Loucy (cell line): ENCODE measurements at regions not wholly inside any gene's neighbourhood (a gene's known extent, or its start where the extent isn't known, plus 50 kb on each side); places are given as distances from the start of the nearest gene placed in this dataset.

Experiments used
- H2AFZ ChIP-seq: fragments of 200-600 bp; sonication (generic); 2 replicates; pipeline ENCODE4 v1.6.0; 2016; ENCODE audit warnings: antibody characterized with exemption, mild to moderate bottlenecking, low read length, moderate library complexity
- H3F3A ChIP-seq: fragments of 200-600 bp; 2 replicates; pipeline ENCODE4 v1.6.0; 2016; ENCODE audit warnings: antibody characterized with exemption, low read depth, mild to moderate bottlenecking
- H3K27me3 ChIP-seq: fragments of 200-600 bp; sonication (generic); 2 replicates; pipeline ENCODE4 v1.6.1; 2014; ENCODE audit warnings: low read length, mild to moderate bottlenecking; ENCODE audit not compliant: insufficient read depth, poor library complexity, severe bottlenecking
- H3K36me3 ChIP-seq: fragments of 200-600 bp; sonication (generic); 2 replicates; pipeline ENCODE4 v1.6.1; 2016; ENCODE audit warnings: low read length; ENCODE audit not compliant: insufficient read depth
- H3K4me1 ChIP-seq: fragments of 200-600 bp; sonication (generic); 2 replicates; pipeline ENCODE4 v1.5.1; 2014; ENCODE audit warnings: low read length, mild to moderate bottlenecking; ENCODE audit not compliant: insufficient read depth, poor library complexity, severe bottlenecking
- H3K4me2 ChIP-seq: fragments of 200-600 bp; sonication (generic); 2 replicates; pipeline ENCODE4 v1.6.0; 2014; ENCODE audit warnings: antibody characterized with exemption, low read length, low read depth, mild to moderate bottlenecking; ENCODE audit not compliant: poor library complexity, severe bottlenecking
- H3K4me3 ChIP-seq: fragments of 200-600 bp; sonication (generic); 2 replicates; pipeline ENCODE4 v1.5.1; 2014; ENCODE audit warnings: low read length, mild to moderate bottlenecking, mixed read lengths; ENCODE audit not compliant: poor library complexity, severe bottlenecking
- H3K79me2 ChIP-seq: fragments of 200-600 bp; sonication (generic); 2 replicates; pipeline ENCODE4 v1.6.1; 2014; ENCODE audit warnings: low read length; ENCODE audit not compliant: insufficient read depth
- H3K9ac ChIP-seq: fragments of 200-600 bp; sonication (generic); 2 replicates; pipeline ENCODE4 v1.6.0; 2014; ENCODE audit warnings: mild to moderate bottlenecking, low read depth, low read length, moderate library complexity; ENCODE audit not compliant: poor library complexity, severe bottlenecking
- H3K9me2 ChIP-seq: fragments of 200-600 bp; sonication (generic); replicated peaks from 2 replicates; pipeline ENCODE4 v1.6.1; 2016; ENCODE audit warnings: low read depth, low read length, mixed read lengths
- H3K9me3 ChIP-seq: fragments of 200-600 bp; sonication (generic); 2 replicates; pipeline ENCODE4 v1.6.1; 2014; ENCODE audit warnings: mild to moderate bottlenecking, antibody characterized with exemption, low read length, low read depth; ENCODE audit not compliant: insufficient read depth
- H4K20me1 ChIP-seq: fragments of 200-600 bp; sonication (generic); 2 replicates; pipeline ENCODE4 v1.6.0; 2014; ENCODE audit warnings: antibody characterized with exemption, low read length, mild to moderate bottlenecking; ENCODE audit not compliant: insufficient read depth, poor library complexity, severe bottlenecking
- EZH2phosphoT487 ChIP-seq: fragments of 200-600 bp; IDR thresholded peaks from 2 replicates; pipeline ENCODE4 v1.6.1; 2018; ENCODE audit warnings: antibody characterized with exemption, mild to moderate bottlenecking, moderate library complexity, borderline replicate concordance
- TF ChIP-seq, protein P1 (sequence below): fragments of 200-600 bp; sonication (generic); conservative IDR thresholded peaks from 2 replicates; pipeline ENCODE4 v1.5.1; 2014; ENCODE audit warnings: mild to moderate bottlenecking, antibody characterized with exemption, low read length

DNA sequence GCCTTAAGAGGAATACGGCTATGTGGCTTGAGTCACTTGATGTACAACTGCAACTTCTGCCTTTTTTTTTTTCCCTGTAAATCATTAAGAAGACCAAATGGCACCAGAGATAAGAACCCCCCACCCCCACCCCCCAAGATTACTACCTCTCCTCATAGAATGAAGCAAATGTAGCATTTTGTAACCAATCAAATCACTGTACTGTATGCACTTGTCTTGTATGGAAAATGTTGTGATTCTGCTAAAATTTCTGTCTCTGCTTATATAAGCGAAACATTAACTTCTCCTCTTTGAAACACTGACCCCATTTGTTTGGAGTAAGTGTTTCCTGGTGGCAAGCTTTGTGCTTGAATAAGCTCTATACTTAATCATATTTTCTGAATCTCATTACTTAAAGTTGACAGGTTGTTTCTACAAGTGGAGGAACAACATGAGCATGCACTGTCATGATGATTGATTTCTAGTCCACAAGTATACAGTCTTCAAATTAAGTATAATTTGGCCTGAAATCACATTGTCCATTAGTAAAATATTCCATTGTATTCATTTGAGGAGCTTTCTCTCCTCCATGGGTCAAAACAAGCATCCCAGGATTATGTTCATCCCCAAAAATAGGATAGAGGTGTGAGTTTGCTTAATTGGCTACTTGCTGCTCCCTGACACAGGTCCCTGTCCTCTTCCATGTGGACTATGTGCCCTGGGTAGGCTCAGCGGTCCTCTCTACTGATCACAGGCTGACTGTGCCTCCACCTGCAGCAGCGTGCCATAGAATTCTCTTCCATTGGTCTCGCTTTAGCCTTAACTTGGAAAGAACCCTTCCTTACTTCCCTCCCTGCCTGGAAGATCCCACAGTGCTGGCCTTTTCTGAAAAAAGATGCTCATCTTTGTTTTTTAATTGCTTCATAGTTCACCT is 104.0 kb upstream of the BMP2K start:
- H2AFZ ChIP-seq, result no peak overlapping the region
- H3K79me2 ChIP-seq, result no peaks in the 10 kb centered on the region
- H3K4me1 ChIP-seq, result peaks cover 18% of the 10 kb centered on the region
- no peaks in the 10 kb centered on the region for H3F3A ChIP-seq
- no peaks in the 10 kb centered on the region for H3K9me3 ChIP-seq
- no peaks in the 10 kb centered on the region for H3K36me3 ChIP-seq
- no peaks in the 10 kb centered on the region for H3K9me2 ChIP-seq
- H3K27me3 ChIP-seq, result no peaks in the 10 kb centered on the region
- TF ChIP-seq EZH2phosphoT487, result no peak
- TF ChIP-seq, protein P1, sequence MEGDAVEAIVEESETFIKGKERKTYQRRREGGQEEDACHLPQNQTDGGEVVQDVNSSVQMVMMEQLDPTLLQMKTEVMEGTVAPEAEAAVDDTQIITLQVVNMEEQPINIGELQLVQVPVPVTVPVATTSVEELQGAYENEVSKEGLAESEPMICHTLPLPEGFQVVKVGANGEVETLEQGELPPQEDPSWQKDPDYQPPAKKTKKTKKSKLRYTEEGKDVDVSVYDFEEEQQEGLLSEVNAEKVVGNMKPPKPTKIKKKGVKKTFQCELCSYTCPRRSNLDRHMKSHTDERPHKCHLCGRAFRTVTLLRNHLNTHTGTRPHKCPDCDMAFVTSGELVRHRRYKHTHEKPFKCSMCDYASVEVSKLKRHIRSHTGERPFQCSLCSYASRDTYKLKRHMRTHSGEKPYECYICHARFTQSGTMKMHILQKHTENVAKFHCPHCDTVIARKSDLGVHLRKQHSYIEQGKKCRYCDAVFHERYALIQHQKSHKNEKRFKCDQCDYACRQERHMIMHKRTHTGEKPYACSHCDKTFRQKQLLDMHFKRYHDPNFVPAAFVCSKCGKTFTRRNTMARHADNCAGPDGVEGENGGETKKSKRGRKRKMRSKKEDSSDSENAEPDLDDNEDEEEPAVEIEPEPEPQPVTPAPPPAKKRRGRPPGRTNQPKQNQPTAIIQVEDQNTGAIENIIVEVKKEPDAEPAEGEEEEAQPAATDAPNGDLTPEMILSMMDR, result no peak
- no peaks in the 10 kb centered on the region for H4K20me1 ChIP-seq
- no peak overlapping the region for H3K9ac ChIP-seq
- no peak overlapping the region for H3K4me2 ChIP-seq
- H3K4me3 ChIP-seq, result no peak overlapping the region

DNA sequence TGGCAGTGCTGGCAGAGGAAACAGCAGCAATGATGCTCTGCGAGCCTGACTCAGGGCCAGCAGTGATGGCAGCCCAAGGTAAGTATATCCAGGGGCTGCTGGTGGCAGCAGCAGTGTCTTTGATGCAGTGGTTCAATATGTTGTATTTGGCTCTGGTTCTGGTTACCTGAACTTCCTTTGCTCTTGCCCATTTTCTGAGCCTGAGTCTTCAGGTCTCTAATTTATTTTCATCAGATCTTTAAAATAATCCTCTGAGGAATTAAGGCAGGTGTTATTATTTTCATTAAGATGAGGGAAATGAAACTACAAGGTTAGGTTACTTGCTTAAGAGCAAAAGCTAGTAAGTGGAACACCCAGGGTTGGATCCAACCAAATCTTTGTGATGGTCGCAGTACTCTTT is 102.8 kb upstream of the BMP2K start:
- peaks cover 7% of the 10 kb centered on the region for H3K4me1 ChIP-seq
- H3K4me2 ChIP-seq, result no peak overlapping the region
- no peaks in the 10 kb centered on the region for H3K36me3 ChIP-seq
- H4K20me1 ChIP-seq, result no peaks in the 10 kb centered on the region
- no peaks in the 10 kb centered on the region for H3K9me2 ChIP-seq
- no peaks in the 10 kb centered on the region for H3F3A ChIP-seq
- no peaks in the 10 kb centered on the region for H3K27me3 ChIP-seq
- no peaks in the 10 kb centered on the region for H3K9me3 ChIP-seq
- no peaks in the 10 kb centered on the region for H3K79me2 ChIP-seq
- H2AFZ ChIP-seq, result 0 out of 2 replicates have a peak overlapping the region, but pooled peaks have one; percentile 29
- H3K4me3 ChIP-seq, result no peak overlapping the region
- no peak for TF ChIP-seq EZH2phosphoT487
- TF ChIP-seq, protein P1, result no peak
- no peak overlapping the region for H3K9ac ChIP-seq

DNA sequence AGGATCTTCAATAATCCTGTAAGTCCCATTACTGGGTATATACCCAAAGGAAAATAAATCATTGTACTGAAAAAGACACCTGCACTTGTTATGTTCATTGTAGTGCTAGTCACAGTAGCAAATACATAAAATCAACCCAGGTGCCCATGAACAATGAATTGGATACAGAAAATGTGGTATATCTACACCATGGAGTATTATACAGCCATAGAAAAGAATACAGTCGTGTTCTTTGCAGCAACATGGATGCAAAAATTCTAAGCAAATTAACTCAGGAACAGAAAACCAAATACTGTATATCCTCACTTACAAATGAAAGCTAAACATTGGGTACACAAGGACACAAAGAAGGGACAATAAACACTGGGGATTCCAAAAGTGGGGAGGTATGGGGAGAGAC is 100.8 kb upstream of the BMP2K start:
- Histone ChIP-seq H3K4me1 (peaks cover 6% of the 10 kb centered on the region), H3F3A (no peaks in the 10 kb centered on the region), H3K36me3 (no peaks in the 10 kb centered on the region), H3K9ac (no peak overlapping the region), H3K4me2 (no peak overlapping the region), H3K27me3 (no peaks in the 10 kb centered on the region), H3K79me2 (no peaks in the 10 kb centered on the region), H3K9me2 (no peaks in the 10 kb centered on the region), H3K9me3 (no peaks in the 10 kb centered on the region), H3K4me3 (no peak overlapping the region), H2AFZ (no peak overlapping the region), H4K20me1 (no peaks in the 10 kb centered on the region)
- no peak for TF ChIP-seq EZH2phosphoT487
- TF ChIP-seq, protein P1, result no peak
